Vagina (tissue), 2 donors: ENCODE measurements at regions not wholly inside any gene's neighbourhood (a gene's known extent, or its start where the extent isn't known, plus 50 kb on each side); places are given as distances from the start of the nearest gene placed in this dataset.
"Not testable (repeated sequence)": the region's sequence is repeated elsewhere in the genome, so short reads cannot be mapped to it uniquely, and the experiment has no call there.

Experiments used
- DNase-seq, 2 donors: peaks; one replicate each; pipeline ENCODE4 v3.0.0-alpha.2; 2017; ENCODE audit errors: extremely low spot score in 2 of 2
- H3K27ac ChIP-seq: fragments of 200-600 bp; sonication (generic); one replicate; pipeline ENCODE4 v1.5.1; 2019
- H3K27me3 ChIP-seq: fragments of 200-600 bp; sonication (generic); one replicate; pipeline ENCODE4 v1.5.1; 2019
- H3K36me3 ChIP-seq, 2 donors: fragments of 200-600 bp; sonication (generic); one replicate each; pipeline ENCODE4 v1.5.1; 2017 to 2019
- H3K4me1 ChIP-seq: fragments of 200-600 bp; sonication (generic); one replicate; pipeline ENCODE4 v1.5.1; 2019
- H3K4me3 ChIP-seq, 2 donors: fragments of 200-600 bp; sonication (generic); 1 replicate in 1 of 2; 2 replicates in 1 of 2; pipeline ENCODE4 v1.5.1; 2016 to 2019
- H3K9me3 ChIP-seq: fragments of 200-600 bp; sonication (generic); one replicate; pipeline ENCODE4 v1.5.1; 2019
- POLR2A ChIP-seq, 2 donors: fragments of 450-650 bp; IDR thresholded peaks; one replicate each; pipeline ENCODE4 v1.6.1; 2017; ENCODE audit warnings: antibody characterized with exemption in 2 of 2, mild to moderate bottlenecking in 2 of 2, moderate library complexity in 2 of 2
- POLR2AphosphoS5 ChIP-seq, 2 donors: sonication (generic); formaldehyde crosslinking; IDR thresholded peaks; one replicate each; pipeline ENCODE4 v1.9.0; 2017; ENCODE audit warnings: antibody characterized with exemption in 2 of 2, mild to moderate bottlenecking in 2 of 2, low read depth in 1 of 2; ENCODE audit not compliant: insufficient read depth in 1 of 2
- intact Hi-C: fragments of 100-400 bp; cut with DNase I; formaldehyde crosslinking; loops from one replicate; pipeline ENCODE4 v1.15.1; 2023
- TF ChIP-seq, protein P1 (sequence below), 3 experiments: fragments of 450-650 bp in 2 of 3; fragments of 200-600 bp in 1 of 3; sonication (generic) in 1 of 3; IDR thresholded peaks; one replicate each; pipeline ENCODE4 v1.5.1; 2017 to 2019; ENCODE audit warnings: antibody characterized with exemption in 3 of 3, mild to moderate bottlenecking in 2 of 3, moderate library complexity in 2 of 3

DNA sequence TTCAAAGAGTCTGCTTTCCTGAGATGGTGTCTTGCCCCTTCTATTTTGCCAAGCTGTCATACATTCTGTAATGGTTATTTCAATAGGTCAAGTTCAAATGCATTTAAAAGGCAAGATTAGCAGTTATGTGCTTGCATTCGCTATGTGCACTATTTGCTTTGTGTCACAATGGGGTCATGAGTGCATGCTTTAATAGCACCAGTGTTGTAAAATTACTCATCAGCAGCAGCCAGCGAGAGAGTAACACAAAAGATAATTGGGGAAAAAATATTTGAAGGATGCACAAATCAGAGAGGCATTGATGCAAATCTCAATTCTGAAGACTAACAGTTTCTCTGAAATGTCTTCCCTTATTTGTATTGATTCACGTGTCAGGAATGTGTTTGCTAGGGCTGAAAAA, 180.7 kb upstream of the FOLH1 start:
- DNase-seq, H3K27ac ChIP-seq, H3K9me3 ChIP-seq, intact Hi-C loops, H3K4me1 ChIP-seq, H3K36me3 ChIP-seq, H3K27me3 ChIP-seq, H3K4me3 ChIP-seq: not testable (repeated sequence)

GRCh38 chr11:49384371-49384770, 176.0 kb upstream of the FOLH1 start:
- H3K4me1 ChIP-seq, intact Hi-C loops, H3K27ac ChIP-seq, DNase-seq, H3K4me3 ChIP-seq, H3K27me3 ChIP-seq, H3K36me3 ChIP-seq, H3K9me3 ChIP-seq: not testable (repeated sequence)

GRCh38 chr11:49377978-49378377, 169.6 kb upstream of the FOLH1 start:
- DNase-seq = no peak
- Histone ChIP-seq H3K4me1 (no peaks in the 10 kb centered on the region), H3K4me3 (no peak overlapping the region), H3K36me3 (no peaks in the 10 kb centered on the region), H3K9me3 (no peaks in the 10 kb centered on the region), H3K27ac (no peak overlapping the region), H3K27me3 (no peaks in the 10 kb centered on the region)
- TF ChIP-seq, protein P1, sequence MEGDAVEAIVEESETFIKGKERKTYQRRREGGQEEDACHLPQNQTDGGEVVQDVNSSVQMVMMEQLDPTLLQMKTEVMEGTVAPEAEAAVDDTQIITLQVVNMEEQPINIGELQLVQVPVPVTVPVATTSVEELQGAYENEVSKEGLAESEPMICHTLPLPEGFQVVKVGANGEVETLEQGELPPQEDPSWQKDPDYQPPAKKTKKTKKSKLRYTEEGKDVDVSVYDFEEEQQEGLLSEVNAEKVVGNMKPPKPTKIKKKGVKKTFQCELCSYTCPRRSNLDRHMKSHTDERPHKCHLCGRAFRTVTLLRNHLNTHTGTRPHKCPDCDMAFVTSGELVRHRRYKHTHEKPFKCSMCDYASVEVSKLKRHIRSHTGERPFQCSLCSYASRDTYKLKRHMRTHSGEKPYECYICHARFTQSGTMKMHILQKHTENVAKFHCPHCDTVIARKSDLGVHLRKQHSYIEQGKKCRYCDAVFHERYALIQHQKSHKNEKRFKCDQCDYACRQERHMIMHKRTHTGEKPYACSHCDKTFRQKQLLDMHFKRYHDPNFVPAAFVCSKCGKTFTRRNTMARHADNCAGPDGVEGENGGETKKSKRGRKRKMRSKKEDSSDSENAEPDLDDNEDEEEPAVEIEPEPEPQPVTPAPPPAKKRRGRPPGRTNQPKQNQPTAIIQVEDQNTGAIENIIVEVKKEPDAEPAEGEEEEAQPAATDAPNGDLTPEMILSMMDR (IDR thresholded peaks at IDR 0.05) = no peak
- no peak for TF ChIP-seq POLR2AphosphoS5 (IDR thresholded peaks at IDR 0.05; ENCODE audit: insufficient read depth in 1 of 2, low read depth in 1 of 2)
- TF ChIP-seq POLR2A (IDR thresholded peaks at IDR 0.05) = no peak
- intact Hi-C loops = no loop called here

DNA sequence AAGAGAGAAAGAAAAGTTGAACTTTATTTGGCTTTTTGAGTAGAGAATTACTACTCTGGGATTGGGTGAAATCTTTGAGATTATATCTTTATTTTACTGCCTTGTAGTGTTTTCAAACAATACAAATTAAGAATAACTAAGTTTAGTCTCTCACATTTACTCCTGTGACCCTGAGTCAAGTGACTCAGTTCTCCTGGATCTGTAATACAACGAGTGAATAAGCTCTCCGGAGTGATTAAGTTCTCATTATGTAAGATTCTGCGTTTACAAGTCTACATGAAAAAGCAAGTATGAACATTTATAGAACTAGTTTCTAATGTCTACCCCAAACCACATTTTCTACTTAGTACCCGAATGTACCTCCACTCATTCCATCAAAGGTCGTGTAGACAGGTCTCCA, 165.5 kb upstream of the FOLH1 start:
- H3K4me3 ChIP-seq, DNase-seq, H3K9me3 ChIP-seq, H3K4me1 ChIP-seq, H3K27me3 ChIP-seq, H3K36me3 ChIP-seq, H3K27ac ChIP-seq, intact Hi-C loops: not testable (repeated sequence)

- H3K4me3 ChIP-seq, intact Hi-C loops, H3K36me3 ChIP-seq, DNase-seq, H3K27ac ChIP-seq, H3K4me1 ChIP-seq, H3K9me3 ChIP-seq, H3K27me3 ChIP-seq: not testable (repeated sequence)
Observed at GRCh38 chr11:49373385-49373784, 165.0 kb upstream of the FOLH1 start.

DNA sequence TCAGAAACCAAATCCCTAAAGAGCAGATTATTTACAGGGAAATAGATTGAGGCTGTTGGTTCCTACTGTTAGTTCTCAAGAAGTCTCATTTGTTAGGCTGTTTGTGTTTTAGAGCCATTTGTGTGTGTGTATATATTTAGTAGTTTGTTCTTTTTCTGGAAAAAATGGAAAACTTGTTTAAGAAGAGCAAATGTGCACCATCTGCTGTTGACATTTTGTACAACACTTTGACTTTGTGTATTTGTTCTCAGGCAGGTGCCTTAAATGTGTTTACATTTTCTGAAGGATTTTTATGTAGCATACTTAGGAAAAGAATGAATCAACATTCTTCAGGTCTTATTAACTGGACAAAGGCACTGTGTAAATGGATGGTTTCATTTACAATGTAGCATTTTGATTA, 163.7 kb upstream of the FOLH1 start:
- H3K36me3 ChIP-seq, H3K27me3 ChIP-seq, DNase-seq, H3K4me1 ChIP-seq, H3K4me3 ChIP-seq, intact Hi-C loops, H3K27ac ChIP-seq, H3K9me3 ChIP-seq: not testable (repeated sequence)

GRCh38 chr11:49368556-49368955, 160.2 kb upstream of the FOLH1 start:
- DNase-seq, intact Hi-C loops, H3K27ac ChIP-seq, H3K4me1 ChIP-seq, H3K36me3 ChIP-seq, H3K27me3 ChIP-seq, H3K4me3 ChIP-seq, H3K9me3 ChIP-seq: not testable (repeated sequence)

- H3K27ac ChIP-seq, DNase-seq, intact Hi-C loops, H3K27me3 ChIP-seq, H3K4me1 ChIP-seq, H3K36me3 ChIP-seq, H3K9me3 ChIP-seq, H3K4me3 ChIP-seq: not testable (repeated sequence)
- peak in 1 of 2 donors; percentile 8 for TF ChIP-seq POLR2AphosphoS5 (IDR thresholded peaks at IDR 0.05; ENCODE audit: insufficient read depth in 1 of 2, low read depth in 1 of 2)
Observed at GRCh38 chr11:49365375-49365774, 157.0 kb upstream of the FOLH1 start.

DNA sequence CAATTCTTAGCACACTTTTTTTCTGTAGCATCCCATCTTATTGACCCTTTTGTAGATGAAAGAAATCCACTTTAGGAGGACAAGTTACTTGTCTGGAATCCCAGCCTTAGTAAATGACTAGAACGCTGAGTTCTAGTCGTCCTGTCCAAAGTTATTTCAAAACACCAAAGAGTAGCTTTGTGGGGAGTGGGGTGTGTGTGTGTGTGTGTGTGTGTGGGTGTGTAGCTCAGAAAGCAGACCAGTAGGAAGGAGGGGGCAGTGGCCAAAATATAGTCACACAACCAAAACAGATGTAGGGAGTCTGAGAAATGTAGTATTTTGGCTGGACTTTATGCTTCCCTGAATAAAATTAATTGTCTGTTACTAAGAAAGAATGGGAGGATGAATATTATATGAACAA, 154.6 kb upstream of the FOLH1 start:
- intact Hi-C loops, DNase-seq, H3K27me3 ChIP-seq: not testable (repeated sequence)

GRCh38 chr11:49354536-49354935, 146.1 kb upstream of the FOLH1 start:
- H3K4me3 ChIP-seq, H3K36me3 ChIP-seq, H3K4me1 ChIP-seq, H3K27ac ChIP-seq, H3K27me3 ChIP-seq, H3K9me3 ChIP-seq, intact Hi-C loops, DNase-seq: not testable (repeated sequence)

More for the DNA sequence above, 154.6 kb upstream of the FOLH1 start:
- not testable (repeated sequence) for H3K36me3 ChIP-seq, H3K4me1 ChIP-seq, H3K27ac ChIP-seq, H3K4me3 ChIP-seq, H3K9me3 ChIP-seq

- intact Hi-C loops, H3K36me3 ChIP-seq, H3K9me3 ChIP-seq, H3K27me3 ChIP-seq, H3K27ac ChIP-seq, H3K4me3 ChIP-seq, H3K4me1 ChIP-seq, DNase-seq: not testable (repeated sequence)
Observed at GRCh38 chr11:49352868-49353267, 144.5 kb upstream of the FOLH1 start.

DNA sequence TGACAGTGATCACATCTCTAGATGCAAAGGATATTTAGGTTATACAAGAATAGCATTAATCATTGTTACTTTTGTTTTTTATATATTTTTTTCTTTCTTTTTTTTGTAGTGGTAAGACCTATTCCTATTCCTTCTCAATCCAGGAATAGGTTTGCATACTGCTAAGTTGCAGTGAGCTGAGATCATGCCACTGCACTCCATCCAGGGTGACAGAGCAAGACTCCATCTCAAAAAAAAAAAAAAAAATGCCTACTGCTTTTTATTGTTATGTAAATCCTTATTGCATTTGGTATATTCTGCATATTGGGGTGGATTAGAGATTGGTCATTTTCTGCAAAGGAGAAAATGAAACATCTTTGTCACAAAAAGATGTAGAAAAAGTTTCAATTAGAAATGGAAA, 138.2 kb upstream of the FOLH1 start:
- intact Hi-C loops, H3K27ac ChIP-seq, H3K27me3 ChIP-seq, H3K36me3 ChIP-seq, H3K9me3 ChIP-seq, DNase-seq, H3K4me3 ChIP-seq, H3K4me1 ChIP-seq: not testable (repeated sequence)

DNA sequence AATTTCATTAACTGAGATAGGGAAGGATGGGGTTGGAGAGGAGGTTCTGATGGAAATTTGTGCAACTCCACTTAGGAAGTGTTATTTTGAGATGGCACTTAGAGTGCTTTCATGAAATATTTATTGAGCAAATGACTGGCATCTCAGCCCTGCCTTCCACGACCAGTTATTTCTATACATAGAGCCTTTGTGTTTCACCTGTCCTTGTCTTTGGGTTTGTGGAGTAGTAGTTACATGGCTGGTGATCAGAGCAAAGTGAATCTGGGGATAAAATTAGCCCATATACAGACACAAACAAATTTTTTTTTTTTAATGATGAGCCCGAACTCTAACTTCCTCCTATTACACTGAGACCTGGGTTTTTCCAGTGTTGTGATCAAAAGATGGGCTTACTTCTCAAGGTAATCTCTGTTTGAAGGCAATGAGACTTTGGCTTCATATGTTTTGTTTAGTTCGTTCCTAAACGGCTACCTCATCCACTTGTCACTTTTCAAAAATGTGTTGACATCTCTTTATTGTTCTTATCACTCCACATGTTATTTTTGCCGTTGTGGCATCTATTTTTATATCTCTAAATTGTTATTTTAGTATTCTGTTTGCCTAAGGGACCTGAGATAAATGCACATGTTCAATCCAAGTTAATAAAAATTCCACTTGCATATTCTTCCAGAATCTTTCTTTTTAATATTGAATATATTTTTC, 120.2 kb upstream of the FOLH1 start:
- H3K36me3 ChIP-seq, intact Hi-C loops, H3K27ac ChIP-seq, H3K4me3 ChIP-seq, H3K27me3 ChIP-seq, H3K4me1 ChIP-seq, H3K9me3 ChIP-seq, DNase-seq: not testable (repeated sequence)
